ENCODE measurements at regions not wholly inside any gene's neighbourhood (a gene's known extent, or its start where the extent isn't known, plus 50 kb on each side); places are given as distances from the start of the nearest gene placed in this dataset.
"Not testable (repeated sequence)": the region's sequence is repeated elsewhere in the genome, so short reads cannot be mapped to it uniquely, and the experiment has no call there.

GRCh38 chr13:109314101-109314500 lies 472.3 kb downstream of the IRS2 start:
- DNase-seq: no peak

DNA sequence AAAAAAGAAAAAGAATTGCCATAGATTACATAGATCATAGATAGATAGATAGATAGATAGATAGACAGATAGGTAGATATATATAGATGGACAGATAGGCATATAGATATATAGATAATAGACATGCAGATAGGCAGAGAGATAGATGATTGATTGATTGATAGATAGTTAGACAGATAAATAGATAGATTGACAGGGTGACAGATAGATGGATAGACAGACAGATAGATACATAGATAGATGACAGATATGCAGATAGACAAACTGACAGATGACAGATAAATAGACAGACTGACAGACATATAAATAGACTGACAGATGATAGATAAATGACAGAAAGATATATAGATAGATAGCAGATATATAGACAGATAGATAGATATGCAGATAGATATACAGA lies 474.0 kb downstream of the IRS2 start:
- DNase-seq: no peak

DNA sequence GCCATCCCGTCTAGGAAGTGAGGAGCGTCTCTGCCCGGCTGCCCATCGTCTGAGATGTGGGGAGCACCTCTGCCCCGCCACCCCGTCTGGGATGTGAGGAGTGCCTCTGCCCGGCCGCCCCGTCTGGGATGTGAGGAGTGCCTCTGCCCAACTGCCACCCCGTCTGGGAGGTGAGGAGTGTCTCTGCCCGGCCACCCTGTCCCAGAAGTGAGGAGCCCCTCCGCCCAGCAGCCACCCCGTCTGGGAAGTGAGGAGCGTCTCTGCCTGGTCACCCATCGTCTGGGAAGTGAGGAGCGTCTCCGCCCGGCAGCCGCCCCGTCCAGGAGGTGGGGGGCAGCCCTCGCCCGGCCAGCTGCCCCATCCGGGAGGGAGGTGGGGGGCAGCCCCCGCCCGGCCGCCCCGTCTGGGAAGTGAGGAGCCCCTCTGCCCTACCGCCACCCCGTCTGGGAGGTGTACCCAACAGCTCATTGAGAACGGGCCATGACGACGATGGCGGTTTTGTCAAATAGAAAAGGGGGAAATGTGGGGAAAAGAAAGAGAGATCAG lies 474.9 kb downstream of the IRS2 start:
- not testable (repeated sequence) for DNase-seq

DNA sequence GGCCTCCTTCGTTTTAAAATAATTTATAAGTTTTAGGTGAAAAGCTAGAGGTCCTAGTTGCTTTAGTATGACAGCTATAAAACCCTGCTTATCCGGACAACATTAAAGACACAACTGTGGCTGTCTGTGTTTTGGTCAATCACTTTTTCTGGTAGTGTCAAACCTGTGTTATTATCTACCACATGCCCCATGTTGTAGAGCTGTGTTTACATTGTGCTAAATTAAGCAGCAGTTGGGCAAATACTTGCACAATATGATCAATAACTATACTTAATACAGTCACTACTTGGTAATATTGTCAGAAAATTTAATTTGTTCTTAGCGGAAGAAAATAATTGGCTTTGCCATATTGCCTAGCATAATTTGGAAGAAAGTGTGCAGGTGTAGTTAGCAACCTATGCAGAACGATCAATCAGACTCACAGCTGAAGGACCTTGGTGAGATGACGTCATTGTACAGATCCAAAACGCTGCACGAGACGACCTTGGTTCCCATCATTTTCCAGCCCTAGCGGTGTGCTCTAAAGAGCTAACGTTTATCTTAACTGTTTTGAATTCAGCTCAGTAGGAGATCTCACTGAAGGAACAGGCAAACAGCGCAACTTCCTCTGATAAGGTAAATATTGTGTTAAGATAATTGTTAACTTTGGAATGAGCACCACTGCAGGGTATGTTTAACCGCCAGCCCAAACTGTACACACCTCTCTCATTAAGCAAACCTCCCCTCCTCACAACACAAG lies 476.6 kb downstream of the IRS2 start:
- no peak for DNase-seq

DNA sequence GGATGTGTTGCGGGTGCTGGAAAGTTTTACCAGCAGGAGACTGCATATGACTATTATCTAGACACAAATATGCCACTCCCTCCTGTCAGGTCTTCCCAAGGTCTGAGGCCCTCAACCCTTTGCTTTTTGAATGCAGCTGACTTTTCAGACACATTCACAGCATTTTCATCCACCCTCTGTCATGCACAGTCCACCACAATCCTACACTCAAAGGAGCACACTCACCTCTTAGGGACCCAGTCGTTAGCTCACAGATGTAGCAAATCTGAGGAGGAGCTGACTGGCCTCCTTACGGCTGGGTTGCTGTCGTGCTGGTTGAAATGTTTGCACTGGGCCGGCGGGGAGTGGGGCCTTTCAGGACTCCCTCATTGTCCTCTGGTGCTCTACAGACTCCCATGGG lies 479.4 kb downstream of the IRS2 start:
- DNase-seq: no peak

DNA sequence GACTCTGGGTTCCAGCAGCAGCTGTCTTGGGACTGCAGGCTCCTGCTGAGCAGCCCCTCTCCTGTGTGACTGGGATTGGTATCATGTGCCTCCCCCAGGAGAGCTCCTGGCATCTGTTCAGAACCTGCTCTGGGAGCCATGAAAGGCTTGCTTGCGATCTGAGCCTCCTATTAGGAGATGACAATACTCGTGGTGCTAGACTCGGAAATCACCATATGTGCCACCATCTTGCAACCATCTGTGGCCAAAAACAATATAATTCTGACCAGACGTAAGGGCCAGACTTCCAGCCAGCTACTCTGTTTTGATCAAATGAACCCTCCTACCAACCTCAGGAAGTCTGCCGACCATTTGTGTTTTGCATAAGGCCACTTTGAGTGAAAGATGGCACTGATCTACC lies 484.7 kb downstream of the IRS2 start:
- no peak for DNase-seq

DNA sequence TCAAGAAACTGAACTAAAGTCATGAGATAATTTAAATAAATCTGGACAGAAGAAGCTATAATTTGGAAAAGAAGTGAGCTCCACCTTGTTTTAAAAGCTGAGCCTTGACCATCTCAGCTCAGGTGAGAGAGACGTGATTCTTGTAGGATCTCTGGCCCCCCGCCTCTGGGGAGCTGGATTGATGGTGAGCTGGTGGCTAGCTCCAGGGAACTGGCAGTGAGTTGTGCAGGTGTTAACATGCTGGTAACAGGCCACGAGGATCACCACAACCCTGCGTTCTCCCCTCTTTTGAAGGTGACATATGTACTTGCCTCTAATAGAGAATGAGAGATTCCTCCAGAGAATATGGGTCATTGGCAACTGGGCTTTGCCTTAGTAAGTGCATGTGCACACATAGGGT lies 485.1 kb downstream of the IRS2 start:
- no peak for DNase-seq

- no peak for DNase-seq
These were observed 488.8 kb downstream of the IRS2 start for GRCh38 chr13:109297628-109298027.

DNA sequence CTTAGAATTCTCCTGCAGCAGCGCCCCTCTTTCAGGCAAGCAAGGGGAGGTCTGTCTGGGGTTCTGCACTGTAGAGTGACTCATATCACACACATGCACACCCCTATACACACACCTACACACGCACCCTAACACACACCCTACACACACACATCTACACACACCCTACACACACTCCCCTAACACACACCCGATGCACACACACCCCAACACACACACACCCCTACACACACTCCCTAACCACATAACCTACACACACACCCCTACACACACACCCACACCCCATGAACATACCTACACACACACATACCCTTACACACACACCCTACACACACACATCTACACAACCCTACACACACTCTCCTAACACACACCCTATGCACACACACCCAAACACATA lies 493.2 kb downstream of the IRS2 start:
- DNase-seq: no peak

DNA sequence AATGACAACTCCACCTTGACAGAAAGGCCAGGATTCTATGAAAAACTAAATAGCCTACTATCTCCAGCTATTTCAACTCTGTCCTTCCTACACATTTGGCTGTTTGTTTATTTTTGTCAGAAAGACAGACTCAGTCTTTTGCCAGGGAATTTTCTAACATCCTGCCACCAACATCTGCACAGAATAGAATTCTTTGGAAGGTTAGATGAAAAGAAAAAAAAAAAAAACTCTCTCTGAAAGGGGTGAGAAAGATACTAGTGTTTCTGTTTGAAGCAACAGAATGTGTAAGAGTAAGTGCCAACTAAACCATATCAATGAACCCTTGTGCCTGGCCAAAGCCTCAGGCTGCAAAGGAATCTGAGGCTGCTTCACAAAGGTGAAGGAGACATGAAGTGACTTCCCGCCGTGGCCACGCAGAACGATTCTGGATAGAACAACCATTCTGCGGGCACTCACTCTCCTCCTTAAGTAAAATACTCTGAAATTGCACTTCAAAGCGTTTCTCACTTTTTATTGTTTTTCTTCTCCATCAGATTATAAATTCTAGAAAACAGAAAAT lies 498.2 kb downstream of the IRS2 start:
- DNase-seq: no peak

- DNase-seq: no peak
These were observed 498.8 kb downstream of the IRS2 start for GRCh38 chr13:109287553-109287952.

- no peak for DNase-seq
These were observed 500.8 kb downstream of the IRS2 start for GRCh38 chr13:109285586-109285985.

- no peak for DNase-seq
These were observed 504.3 kb downstream of the IRS2 start for GRCh38 chr13:109281903-109282635.

DNA sequence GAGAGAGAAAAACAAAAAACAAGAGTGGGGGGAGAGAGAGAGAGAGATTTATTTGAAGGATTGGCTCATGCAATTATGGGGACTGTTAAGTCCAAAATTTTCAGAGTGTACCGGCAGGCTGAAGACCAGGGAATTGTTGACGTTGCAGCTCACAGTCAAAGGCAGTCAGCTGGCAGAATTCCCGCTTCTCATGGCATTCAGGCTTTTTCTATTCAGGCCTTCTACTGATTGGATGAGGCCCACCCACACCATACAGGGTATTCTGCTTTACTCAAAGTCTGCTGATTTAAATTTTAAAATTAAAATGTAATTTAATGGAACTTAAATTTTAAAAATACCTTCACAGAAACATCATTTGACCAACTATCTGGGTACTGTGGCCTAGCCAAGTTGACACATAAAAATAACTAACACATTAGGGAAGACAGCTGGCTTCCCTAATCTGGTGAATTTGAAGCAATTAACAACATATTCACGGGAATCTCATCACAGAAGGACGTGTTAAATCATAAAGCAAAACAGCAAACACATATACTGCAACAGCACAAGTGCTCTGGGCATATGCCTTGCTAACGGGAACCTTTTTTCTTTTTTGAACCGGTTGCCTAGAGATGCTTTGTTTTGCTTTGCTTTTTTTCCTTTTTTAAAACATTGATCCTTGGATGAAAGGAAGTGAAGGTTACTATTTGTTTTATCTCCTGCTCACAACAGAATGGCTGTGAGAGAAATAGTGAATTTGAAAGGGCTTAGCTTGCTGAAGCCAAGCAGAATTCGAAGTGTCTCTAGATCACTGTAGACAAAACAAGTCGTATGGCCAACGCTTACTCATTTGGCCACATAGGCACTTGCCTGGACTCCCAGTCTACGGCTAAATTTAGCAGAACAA lies 505.1 kb downstream of the IRS2 start:
- DNase-seq: no peak

DNA sequence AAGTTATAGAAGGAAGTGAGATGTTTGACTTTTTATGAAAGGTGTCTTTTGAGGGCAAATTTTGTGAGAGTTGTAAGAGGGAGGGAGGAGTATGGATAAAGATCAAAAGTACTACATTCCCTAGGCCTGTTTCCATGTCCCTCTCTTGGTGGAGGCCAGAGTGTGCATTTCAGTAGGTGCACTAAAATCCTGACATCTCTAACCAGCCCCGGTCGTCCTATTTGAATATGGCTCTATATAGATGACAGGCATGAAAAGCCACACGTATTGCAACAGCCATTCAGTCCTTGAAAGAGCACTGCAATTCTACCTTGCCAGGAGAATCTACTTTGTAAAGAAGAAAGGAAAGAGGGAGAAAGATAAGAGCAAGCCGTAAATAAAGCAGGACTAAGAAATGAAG lies 510.1 kb downstream of the IRS2 start:
- no peak for DNase-seq

DNA sequence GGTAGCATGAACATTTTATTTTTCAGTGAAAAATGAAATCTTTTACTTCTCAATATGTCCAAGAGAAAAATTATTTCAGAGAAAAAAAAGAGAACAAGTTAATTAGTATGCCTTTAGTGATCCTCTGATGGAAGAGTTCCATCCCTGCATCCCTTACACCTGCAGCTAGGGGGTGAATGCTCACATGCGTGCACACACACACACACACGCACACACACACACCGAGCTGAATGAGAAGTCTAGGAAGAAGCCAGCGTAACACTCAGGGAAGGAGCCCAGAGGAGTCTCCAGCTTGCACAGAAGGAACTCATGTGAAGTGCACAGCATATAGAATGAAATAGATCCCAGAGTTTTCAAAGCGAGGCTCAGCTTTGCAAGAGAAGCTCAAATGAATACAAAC lies 510.5 kb downstream of the IRS2 start:
- DNase-seq: no peak

DNA sequence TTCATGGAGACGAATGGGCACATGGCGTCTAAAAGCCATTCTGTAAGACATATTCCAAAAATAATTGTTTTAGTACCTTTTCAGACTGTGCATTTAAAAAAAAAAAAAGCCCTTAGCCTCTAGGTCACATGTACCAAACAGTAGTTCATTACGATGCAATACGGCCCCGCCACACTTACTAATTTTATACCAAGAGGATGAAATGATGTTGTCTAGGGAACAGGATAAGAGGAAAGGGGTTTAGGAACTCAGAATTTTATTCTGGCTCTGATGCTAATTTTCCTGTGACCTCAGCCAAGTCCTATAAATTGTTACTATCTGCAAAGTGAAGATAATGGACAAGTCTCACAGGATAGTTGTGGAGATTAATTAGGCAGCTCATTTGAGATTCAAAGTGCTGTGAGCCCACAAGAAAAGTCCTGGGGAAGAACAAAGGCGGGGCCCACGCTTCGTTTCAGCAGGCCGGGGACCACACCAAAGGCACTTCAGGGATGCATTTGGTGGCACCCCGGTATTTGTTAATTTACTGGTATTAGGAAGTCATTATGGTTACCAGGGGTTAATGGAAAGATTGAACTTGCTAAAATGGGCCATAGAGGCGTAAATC lies 511.1 kb downstream of the IRS2 start:
- no peak for DNase-seq

- DNase-seq: no peak
These were observed 512.1 kb downstream of the IRS2 start for GRCh38 chr13:109274188-109274821.

- DNase-seq: no peak
These were observed 513.0 kb downstream of the IRS2 start for GRCh38 chr13:109273326-109273751.

DNA sequence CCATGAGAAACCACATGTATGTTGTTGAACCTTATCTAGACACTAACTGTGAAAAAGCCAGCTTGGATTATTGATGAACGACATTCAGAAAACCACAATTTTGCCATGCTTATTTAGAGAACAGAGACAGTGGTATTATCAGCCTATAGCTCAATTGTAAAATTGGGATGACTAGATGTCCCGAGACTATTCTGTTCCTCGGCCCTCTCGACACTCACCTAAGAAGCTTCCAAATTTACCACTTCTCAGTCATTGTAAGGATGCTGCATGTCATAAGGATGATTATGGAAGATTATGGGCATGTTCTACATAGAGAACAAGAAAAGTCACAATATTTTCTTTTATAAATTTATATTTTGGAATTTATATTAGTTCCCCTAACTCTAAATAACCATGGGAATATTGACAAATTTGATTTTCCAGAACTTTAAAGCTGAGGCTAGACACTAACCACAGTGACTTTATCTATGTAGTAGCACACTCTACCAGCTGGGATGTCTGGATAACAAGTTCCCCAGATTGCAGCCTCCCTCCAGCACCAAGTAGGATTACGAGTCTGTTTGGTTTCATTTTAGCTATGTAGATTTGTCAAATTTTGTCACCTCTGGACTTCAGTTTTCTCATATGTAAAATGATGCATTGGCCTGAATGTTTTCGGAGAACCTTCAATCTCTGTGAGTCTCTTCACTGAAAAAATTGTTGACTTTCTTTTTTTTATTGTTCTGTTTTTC lies 513.6 kb downstream of the IRS2 start:
- no peak for DNase-seq
